ENCODE measurements at regions not wholly inside any gene's neighbourhood (a gene's known extent, or its start where the extent isn't known, plus 50 kb on each side); places are given as distances from the start of the nearest gene placed in this dataset.

DNA sequence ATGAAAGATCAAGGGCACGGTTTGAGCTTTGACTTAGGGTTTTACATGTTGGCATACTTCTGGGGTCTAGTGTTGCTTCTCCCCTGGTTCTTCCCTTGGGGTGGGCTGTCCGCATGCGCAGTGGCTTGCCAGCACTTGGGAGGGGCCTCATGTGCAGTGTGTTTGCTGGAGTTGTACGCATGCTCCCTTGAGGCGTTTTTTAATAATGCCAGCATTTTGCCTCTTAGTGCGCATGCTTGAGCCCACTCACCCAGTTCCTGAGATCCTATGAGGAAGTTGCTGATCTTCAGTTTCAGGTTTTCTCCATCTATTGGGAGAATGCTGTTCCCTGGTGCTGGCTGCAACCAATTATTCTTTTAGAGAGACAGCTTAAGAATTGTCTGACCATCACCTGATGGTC, 113.4 kb upstream of the GPR141 start:
- TF ChIP-seq CTCF (tag by site-specific recombination; IDR thresholded peaks at IDR 0.05) = no peak
- TF ChIP-seq MEIS1 (CRISPR knock-in tag; IDR thresholded peaks at IDR 0.05; ENCODE audit: borderline replicate concordance) = no peak
- TF ChIP-seq, protein P1, sequence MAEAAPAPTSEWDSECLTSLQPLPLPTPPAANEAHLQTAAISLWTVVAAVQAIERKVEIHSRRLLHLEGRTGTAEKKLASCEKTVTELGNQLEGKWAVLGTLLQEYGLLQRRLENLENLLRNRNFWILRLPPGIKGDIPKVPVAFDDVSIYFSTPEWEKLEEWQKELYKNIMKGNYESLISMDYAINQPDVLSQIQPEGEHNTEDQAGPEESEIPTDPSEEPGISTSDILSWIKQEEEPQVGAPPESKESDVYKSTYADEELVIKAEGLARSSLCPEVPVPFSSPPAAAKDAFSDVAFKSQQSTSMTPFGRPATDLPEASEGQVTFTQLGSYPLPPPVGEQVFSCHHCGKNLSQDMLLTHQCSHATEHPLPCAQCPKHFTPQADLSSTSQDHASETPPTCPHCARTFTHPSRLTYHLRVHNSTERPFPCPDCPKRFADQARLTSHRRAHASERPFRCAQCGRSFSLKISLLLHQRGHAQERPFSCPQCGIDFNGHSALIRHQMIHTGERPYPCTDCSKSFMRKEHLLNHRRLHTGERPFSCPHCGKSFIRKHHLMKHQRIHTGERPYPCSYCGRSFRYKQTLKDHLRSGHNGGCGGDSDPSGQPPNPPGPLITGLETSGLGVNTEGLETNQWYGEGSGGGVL (tag by site-specific recombination; IDR thresholded peaks at IDR 0.05) = no peak
- TF ChIP-seq ZNF18 (tag by site-specific recombination; IDR thresholded peaks at IDR 0.05) = no peak
- no peak for TF ChIP-seq KLF9 (tag by site-specific recombination; IDR thresholded peaks at IDR 0.05; ENCODE audit: low read depth)
- no peak for TF ChIP-seq ZNF121 (tag by site-specific recombination; IDR thresholded peaks at IDR 0.05)
- TF ChIP-seq ZNF501 (tag by site-specific recombination; IDR thresholded peaks at IDR 0.05) = no peak

Data from HEK293 (cell line).